ENCODE measurements at regions not wholly inside any gene's neighbourhood (a gene's known extent, or its start where the extent isn't known, plus 50 kb on each side); places are given as distances from the start of the nearest gene placed in this dataset.
"Not testable (repeated sequence)": the region's sequence is repeated elsewhere in the genome, so short reads cannot be mapped to it uniquely, and the experiment has no call there.

DNA sequence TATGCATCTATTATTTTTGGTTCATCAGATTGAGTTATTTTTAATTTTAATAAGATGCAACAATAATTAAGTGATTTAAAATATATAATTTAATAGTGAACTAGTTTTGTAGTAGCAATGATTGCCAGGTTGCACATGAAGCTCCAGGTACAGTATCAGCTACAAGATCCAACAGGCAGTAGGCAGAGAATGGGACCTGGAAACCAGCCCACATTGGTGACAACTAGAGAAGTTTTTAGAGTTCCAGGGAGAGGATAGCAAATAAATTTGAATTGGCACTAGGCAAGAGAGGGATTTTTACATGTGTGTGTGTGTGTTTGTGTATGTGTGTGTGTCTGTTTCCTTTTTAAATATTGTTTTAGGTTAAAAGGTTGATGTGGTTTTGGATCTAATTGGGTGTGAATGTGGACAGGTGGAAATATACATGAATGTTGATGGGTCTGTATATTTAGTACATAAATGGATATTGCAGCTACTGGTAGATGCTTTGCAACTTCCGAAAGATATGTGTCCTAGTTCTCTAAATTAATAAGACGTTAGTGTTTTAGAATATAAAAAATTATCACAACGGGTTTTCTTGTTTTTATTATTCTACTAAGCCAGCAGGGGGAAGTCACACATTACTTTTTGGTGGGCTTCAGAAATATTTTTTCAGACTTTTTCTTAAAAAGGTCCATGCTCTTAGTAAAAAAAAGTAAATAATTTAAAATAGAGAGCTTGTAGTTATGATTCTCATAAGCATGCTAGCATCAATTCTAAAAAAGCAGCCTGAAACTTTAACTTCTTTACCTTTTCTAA is 110.1 kb upstream of the GBE1 start:
- TF ChIP-seq BACH2 (CRISPR knock-in tag; IDR thresholded peaks at IDR 0.05; ENCODE audit: borderline replicate concordance) (no peak), CREB5 (CRISPR knock-in tag; IDR thresholded peaks at IDR 0.05; ENCODE audit: low read depth) (no peak), ZNF565 (CRISPR knock-in tag; conservative IDR thresholded peaks at IDR 0.05; ENCODE audit: low read depth) (no peak)
- ATAC-seq: no peak

DNA sequence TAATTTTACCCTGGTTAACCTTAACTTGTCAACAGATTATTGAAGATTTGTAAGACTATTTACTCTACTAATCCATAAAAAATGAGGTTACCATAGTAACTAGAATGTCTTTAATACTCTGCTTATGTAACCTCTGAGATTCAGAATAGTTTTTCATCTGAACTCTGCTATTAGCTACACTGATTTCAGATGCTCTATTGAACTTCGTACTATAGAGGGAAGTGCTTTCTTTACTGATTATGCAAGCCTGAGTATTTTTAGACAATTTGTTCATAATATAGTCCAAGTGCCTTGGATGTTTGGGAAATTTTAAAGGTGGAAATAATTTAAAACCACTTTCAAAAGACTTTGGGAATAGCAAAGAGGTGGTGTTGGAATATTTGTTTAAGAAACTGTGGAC is 107.9 kb upstream of the GBE1 start:
- no peak for ATAC-seq
- TF ChIP-seq SNAI2 (CRISPR knock-in tag; IDR thresholded peaks at IDR 0.05) (no peak), BACH2 (CRISPR knock-in tag; IDR thresholded peaks at IDR 0.05; ENCODE audit: borderline replicate concordance) (no peak), ZNF70 (CRISPR knock-in tag; IDR thresholded peaks at IDR 0.05) (no peak), CREB5 (CRISPR knock-in tag; IDR thresholded peaks at IDR 0.05; ENCODE audit: low read depth) (no peak)
- TF ChIP-seq, protein P1, sequence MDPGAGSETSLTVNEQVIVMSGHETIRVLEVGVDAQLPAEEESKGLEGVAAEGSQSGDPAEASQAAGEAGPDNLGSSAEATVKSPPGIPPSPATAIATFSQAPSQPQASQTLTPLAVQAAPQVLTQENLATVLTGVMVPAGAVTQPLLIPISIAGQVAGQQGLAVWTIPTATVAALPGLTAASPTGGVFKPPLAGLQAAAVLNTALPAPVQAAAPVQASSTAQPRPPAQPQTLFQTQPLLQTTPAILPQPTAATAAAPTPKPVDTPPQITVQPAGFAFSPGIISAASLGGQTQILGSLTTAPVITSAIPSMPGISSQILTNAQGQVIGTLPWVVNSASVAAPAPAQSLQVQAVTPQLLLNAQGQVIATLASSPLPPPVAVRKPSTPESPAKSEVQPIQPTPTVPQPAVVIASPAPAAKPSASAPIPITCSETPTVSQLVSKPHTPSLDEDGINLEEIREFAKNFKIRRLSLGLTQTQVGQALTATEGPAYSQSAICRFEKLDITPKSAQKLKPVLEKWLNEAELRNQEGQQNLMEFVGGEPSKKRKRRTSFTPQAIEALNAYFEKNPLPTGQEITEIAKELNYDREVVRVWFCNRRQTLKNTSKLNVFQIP (CRISPR knock-in tag; IDR thresholded peaks at IDR 0.05; ENCODE audit: borderline replicate concordance, low read depth): no peak

DNA sequence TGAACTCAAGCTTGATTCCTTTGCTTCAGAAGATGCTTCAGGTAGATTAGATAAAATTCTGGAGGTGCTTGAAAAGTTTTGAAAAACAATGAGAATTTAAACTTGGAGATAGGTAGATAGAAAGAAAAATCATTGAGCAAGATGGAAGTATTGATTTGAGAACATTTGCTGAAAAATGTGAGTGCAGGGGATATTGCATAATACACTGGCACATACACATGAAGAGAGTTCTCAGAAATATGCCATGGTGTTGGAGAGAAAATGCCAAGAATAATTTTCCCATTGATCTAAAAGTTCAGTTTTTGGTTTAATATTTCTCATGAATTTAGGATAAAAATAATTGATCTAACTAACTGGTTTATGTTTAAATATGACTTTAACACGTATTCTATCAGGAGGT is 107.2 kb upstream of the GBE1 start:
- ATAC-seq: no peak
- no peak for TF ChIP-seq TSHZ2 (CRISPR knock-in tag; IDR thresholded peaks at IDR 0.05)
- TF ChIP-seq CREB5 (CRISPR knock-in tag; IDR thresholded peaks at IDR 0.05; ENCODE audit: low read depth): no peak
- no peak for TF ChIP-seq GLIS3 (CRISPR knock-in tag; IDR thresholded peaks at IDR 0.05)
- no peak for TF ChIP-seq RARB (CRISPR knock-in tag; IDR thresholded peaks at IDR 0.05)
- TF ChIP-seq BACH2 (CRISPR knock-in tag; IDR thresholded peaks at IDR 0.05; ENCODE audit: borderline replicate concordance): no peak
- no peak for TF ChIP-seq ZFP3 (CRISPR knock-in tag; IDR thresholded peaks at IDR 0.05)
- no peak for TF ChIP-seq ZC3H10 (CRISPR knock-in tag; IDR thresholded peaks at IDR 0.05)
- no peak for TF ChIP-seq ARNTL (CRISPR knock-in tag; IDR thresholded peaks at IDR 0.05; ENCODE audit: borderline replicate concordance, low read depth)

GRCh38 chr3:81867875-81868274 is 106.4 kb upstream of the GBE1 start:
- TF ChIP-seq PPARA (CRISPR knock-in tag; IDR thresholded peaks at IDR 0.05; ENCODE audit: borderline replicate concordance) (no peak), SNAI2 (CRISPR knock-in tag; IDR thresholded peaks at IDR 0.05) (no peak), CSRNP3 (CRISPR knock-in tag; IDR thresholded peaks at IDR 0.05) (no peak), GLIS3 (CRISPR knock-in tag; IDR thresholded peaks at IDR 0.05) (no peak), ZNF70 (CRISPR knock-in tag; IDR thresholded peaks at IDR 0.05) (no peak), ZFP30 (CRISPR knock-in tag; IDR thresholded peaks at IDR 0.05) (no peak), ZC3H10 (CRISPR knock-in tag; IDR thresholded peaks at IDR 0.05) (no peak)
- ATAC-seq: no peak

- ATAC-seq: not testable (repeated sequence)
Observed at GRCh38 chr3:81865164-81865563, 103.7 kb upstream of the GBE1 start.
